Activated naive CD4-positive, alpha-beta T cell treated with anti-CD3 and anti-CD28 coated beads, Interleukin-2, amount 50 U/mL, for 24 hours (primary cell): ENCODE measurements at regions not wholly inside any gene's neighbourhood (a gene's known extent, or its start where the extent isn't known, plus 50 kb on each side); places are given as distances from the start of the nearest gene placed in this dataset.
"Not testable (repeated sequence)": the region's sequence is repeated elsewhere in the genome, so short reads cannot be mapped to it uniquely, and the experiment has no call there.

Experiments used
- H3K27ac Mint-ChIP-seq: one replicate; pipeline ENCODE4 v1.8.0; 2021; ENCODE audit warnings: mild to moderate bottlenecking, mixed read lengths
- H3K27me3 Mint-ChIP-seq: one replicate; pipeline ENCODE4 v1.8.0; 2021; ENCODE audit warnings: mixed read lengths
- H3K36me3 Mint-ChIP-seq: one replicate; pipeline ENCODE4 v1.8.0; 2021; ENCODE audit warnings: mixed read lengths
- H3K4me1 Mint-ChIP-seq: one replicate; pipeline ENCODE4 v1.8.0; 2021; ENCODE audit warnings: mixed read lengths
- H3K4me3 Mint-ChIP-seq: one replicate; pipeline ENCODE4 v1.8.0; 2021; ENCODE audit warnings: mild to moderate bottlenecking, mixed read lengths
- H3K9me3 Mint-ChIP-seq: one replicate; pipeline ENCODE4 v1.8.0; 2021; ENCODE audit warnings: mixed read lengths

DNA sequence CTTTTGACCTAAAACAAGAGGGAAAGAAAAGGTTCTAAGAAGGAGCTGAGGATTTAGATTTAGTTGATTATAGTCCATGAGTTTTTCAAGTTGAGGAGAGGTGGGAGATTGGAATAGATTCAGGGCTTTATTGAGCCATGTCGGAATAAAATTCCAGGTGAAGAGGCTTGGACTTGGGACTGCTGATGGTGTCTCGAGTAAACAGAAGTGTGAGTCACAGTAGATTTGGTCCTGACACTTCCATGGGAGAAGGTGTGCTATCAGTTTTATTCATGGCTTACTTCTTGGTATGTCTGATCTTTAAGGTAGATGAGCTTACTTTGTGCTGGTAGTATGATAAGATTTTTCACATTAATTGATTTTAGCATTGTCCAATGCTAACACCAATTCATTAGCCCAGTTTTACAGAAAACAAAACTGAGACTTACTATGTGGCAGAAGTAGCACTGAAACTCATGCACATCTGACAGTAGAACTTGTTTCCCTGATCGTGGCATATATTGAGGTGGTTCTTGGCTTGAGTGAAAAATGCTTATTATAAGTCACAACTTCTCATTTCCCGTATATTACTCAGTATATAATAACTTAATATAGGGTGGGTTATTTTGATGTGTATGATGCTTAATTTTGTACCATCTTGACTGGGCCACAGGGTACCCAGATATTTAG is 172.4 kb upstream of the IGF1 start:
- Mint-ChIP-seq H3K4me1 (no peaks in the 10 kb centered on the region), H3K36me3 (no peaks in the 10 kb centered on the region), H3K27me3 (no peaks in the 10 kb centered on the region), H3K9me3 (no peaks in the 10 kb centered on the region), H3K4me3 (no peak overlapping the region), H3K27ac (no peak overlapping the region)

DNA sequence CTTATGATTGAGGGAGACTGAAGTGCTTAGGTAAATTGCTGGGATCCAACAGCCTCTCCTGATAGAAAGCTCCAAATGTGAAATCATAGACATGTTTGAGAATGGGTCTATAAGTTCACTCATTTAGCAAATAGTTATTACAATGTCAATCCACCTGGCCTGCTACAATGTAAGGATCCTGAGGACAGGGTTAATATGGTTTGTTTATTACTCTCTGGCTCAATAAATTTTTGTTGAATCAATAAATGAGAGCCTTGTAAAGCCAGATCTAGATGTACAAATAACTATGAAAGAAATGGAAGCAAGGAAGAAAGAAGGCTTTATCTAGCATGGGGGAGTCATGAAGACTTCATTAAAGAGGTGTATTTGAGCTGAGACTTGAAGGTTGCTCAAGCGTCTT is 165.6 kb upstream of the IGF1 start:
- H3K27me3 Mint-ChIP-seq: no peaks in the 10 kb centered on the region
- H3K36me3 Mint-ChIP-seq: no peaks in the 10 kb centered on the region
- no peaks in the 10 kb centered on the region for H3K9me3 Mint-ChIP-seq
- no peaks in the 10 kb centered on the region for H3K4me1 Mint-ChIP-seq
- no peak overlapping the region for H3K4me3 Mint-ChIP-seq
- H3K27ac Mint-ChIP-seq: no peak overlapping the region

DNA sequence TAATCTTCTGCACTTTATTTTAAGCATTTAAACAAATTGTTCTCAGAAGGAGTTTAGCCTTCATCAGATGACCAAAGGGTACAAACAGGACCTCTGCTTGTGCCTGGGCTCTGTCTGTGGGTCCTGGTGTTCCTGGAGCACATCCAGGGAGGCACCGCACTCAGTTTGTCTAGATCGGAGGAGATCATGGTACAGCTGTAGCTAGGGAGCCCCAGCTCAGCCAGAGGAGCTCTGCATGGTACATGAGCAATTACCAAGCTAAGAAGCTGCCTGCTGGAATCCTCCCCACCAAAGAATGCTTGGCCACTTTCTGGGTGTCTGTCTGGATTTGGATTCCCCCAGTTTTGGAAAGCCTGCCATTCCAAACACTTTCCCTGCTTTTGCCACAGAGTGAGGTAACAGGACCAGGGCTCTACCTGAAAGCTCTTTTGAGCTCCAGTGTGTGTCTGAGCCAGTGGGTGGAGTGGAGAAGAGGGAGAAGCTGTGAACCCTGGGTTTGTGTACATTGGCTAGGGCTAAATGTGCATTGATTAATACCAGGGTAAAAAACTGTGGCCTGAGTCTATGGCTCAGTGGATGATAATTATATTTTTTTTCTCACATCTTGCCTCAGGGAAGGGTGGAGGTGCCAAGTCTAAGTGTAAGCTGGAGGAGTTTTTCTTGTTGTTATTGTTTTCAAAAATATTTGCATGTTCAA is 163.7 kb upstream of the IGF1 start:
- Mint-ChIP-seq H3K9me3 (no peaks in the 10 kb centered on the region), H3K4me3 (no peak overlapping the region), H3K27me3 (no peaks in the 10 kb centered on the region), H3K36me3 (no peaks in the 10 kb centered on the region), H3K4me1 (no peaks in the 10 kb centered on the region), H3K27ac (no peak overlapping the region)

DNA sequence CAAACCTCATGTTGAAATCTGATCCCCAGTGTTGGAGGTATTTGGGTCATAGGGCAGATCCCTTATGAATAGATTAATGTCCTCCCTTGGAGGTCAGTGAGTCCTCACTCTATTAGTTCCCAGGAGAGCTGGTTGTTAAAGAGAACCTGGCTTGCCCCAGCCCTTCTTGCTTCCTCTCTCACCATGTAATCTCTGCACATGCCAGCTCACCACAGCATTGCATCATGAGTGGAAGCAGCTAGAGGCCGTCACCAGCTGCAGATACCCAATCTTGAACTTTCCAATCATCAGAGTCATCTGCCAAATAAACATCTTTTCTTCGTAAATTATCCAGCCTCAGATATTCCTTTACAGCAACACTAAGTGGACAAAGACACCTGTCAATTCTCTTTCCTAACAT is 161.8 kb upstream of the IGF1 start:
- no peaks in the 10 kb centered on the region for H3K27me3 Mint-ChIP-seq
- H3K4me1 Mint-ChIP-seq: no peaks in the 10 kb centered on the region
- no peaks in the 10 kb centered on the region for H3K36me3 Mint-ChIP-seq
- no peak overlapping the region for H3K27ac Mint-ChIP-seq
- no peak overlapping the region for H3K4me3 Mint-ChIP-seq
- no peaks in the 10 kb centered on the region for H3K9me3 Mint-ChIP-seq

DNA sequence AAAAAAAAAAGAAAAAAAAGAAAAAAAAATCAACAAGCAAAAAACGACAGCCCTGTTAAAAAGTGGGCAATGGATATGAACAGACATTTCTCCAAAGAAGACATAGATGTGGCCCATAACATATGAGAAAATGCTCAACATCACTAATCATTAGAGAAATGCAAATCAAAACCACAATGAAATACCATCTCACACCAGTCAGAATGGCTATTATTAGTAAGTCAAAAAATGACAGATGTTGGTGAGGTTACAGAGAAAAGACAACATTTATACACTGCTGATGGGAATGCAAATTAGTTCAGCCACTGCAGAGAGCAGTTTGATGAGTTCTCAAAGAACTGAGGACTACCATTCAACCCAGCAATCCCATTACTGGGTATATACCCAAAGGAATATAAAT is 160.3 kb upstream of the IGF1 start:
- H3K36me3 Mint-ChIP-seq, H3K27ac Mint-ChIP-seq, H3K9me3 Mint-ChIP-seq, H3K4me3 Mint-ChIP-seq, H3K27me3 Mint-ChIP-seq, H3K4me1 Mint-ChIP-seq: not testable (repeated sequence)

DNA sequence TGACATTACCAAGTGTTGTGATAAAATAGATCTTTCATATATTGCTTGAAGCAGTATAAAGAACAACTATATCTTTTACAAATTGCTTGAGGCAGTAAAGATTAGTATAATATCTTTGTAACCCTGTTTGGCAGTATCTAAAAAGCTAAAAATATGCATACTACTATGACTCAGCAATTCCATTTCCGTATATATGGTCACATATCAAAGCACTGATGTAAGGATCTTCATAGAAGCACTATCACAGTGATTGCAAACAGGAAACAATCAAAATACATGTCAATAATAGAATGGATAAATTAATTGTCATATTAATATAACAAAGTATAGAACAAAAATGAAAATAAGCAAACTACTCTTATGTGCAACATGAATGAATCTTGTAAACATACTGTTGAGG is 158.4 kb upstream of the IGF1 start:
- Mint-ChIP-seq H3K4me3 (no peak overlapping the region), H3K4me1 (no peaks in the 10 kb centered on the region), H3K36me3 (no peaks in the 10 kb centered on the region), H3K27ac (no peak overlapping the region), H3K9me3 (no peaks in the 10 kb centered on the region), H3K27me3 (no peaks in the 10 kb centered on the region)

DNA sequence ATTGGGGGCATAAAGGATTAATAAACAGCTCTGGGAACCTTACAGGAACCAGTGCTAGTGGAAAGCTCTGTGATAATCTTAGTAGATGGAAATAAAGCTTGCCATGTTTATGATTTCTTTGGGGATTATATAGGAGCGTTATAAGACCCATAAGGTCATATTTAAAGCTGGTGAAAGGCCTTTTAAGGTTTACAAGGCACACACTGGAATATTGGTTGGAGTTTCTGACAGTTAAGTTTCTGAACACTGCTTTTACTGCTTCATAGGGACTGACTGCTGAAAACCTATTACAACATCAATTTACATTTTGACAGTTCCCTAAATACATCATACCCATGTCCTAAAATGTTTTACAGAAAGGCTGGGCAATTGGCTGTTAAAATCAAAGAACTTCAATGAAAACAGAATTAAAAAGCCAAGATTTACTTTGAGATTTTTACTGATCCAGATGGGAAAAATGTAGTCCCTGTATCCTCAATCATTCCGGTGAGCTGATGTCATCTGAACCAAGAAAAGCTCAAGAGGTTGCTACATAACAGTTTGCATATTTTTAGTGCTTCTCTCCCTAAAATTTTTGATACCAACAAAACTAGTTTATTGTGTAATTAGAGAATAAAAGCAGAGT is 153.7 kb upstream of the IGF1 start:
- Mint-ChIP-seq H3K4me1 (no peaks in the 10 kb centered on the region), H3K27ac (no peak overlapping the region), H3K27me3 (no peaks in the 10 kb centered on the region), H3K4me3 (no peak overlapping the region), H3K9me3 (no peaks in the 10 kb centered on the region), H3K36me3 (no peaks in the 10 kb centered on the region)

DNA sequence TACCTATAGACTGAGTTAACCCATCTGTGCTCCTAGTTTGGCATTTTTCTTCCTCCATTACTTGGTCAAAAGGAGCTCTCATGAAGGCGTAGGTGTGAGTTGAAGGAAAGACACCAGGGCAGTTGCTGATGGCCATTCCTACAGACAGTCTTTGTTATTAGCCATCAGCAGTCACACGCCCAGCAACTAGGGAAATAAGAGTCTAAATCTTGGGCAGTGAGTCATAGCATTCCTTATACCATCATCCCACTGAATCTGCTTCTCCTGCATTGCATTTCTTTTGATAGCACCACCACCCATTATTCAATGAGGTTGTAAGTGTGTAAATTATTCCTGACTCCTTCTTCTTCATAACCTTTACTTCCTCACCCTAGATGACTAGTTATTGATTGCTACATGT is 150.9 kb upstream of the IGF1 start:
- Mint-ChIP-seq H3K4me3 (no peak overlapping the region), H3K27me3 (no peaks in the 10 kb centered on the region), H3K9me3 (peaks cover 7% of the 10 kb centered on the region), H3K36me3 (no peaks in the 10 kb centered on the region), H3K27ac (no peak overlapping the region), H3K4me1 (no peaks in the 10 kb centered on the region)

DNA sequence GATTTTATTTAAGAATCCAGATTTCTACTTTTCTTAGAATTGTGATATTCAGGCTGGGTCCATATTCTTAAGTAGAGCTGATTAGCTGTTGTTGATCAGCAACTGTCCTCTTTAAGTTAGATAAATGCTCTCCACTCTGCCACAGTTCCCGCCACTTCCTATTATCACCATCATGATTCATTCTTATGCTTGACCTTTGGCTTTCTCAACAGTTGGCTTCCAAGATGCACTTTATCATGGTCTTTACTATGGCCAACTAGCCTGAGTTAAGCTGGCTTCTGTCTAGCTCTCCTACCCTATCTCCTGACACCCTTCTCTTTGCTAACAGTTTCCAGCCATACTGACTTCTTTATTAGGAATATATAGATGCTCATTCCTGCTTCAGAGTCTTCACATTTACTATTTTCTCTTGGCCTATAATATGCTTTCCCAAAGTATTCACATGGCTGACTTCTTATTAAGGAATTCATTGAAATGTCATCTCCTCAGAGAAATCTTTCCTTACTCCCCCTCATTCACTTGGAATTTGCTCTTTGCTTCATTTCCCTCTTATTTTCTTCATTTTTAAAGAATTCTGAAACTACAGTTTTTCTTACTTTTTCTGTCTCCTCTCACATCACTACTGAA is 149.0 kb upstream of the IGF1 start:
- no peaks in the 10 kb centered on the region for H3K36me3 Mint-ChIP-seq
- H3K4me3 Mint-ChIP-seq: no peak overlapping the region
- peaks cover 12% of the 10 kb centered on the region for H3K9me3 Mint-ChIP-seq
- no peak overlapping the region for H3K27ac Mint-ChIP-seq
- no peaks in the 10 kb centered on the region for H3K4me1 Mint-ChIP-seq
- no peaks in the 10 kb centered on the region for H3K27me3 Mint-ChIP-seq

DNA sequence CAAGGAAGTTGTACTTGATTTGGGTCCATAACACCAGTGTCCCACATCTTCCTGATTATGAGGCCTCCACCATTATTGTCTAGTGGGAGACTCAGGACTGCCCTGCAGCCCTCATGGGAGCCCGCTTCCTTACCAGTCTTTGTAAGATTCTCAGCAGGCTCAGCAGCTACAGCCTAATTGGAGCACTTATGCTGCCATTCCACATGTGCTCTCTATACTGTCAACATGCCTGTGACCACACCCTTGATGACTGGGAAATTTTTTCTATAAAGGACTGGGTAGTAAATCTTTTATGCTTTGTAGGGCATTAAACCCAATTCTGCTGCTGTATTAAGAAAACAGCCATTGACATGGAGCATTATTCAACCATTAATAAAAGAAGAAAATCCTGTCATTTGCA is 145.5 kb upstream of the IGF1 start:
- H3K4me3 Mint-ChIP-seq: no peak overlapping the region
- no peak overlapping the region for H3K27ac Mint-ChIP-seq
- H3K27me3 Mint-ChIP-seq: peaks cover 1% of the 10 kb centered on the region
- H3K9me3 Mint-ChIP-seq: peaks cover 12% of the 10 kb centered on the region
- H3K36me3 Mint-ChIP-seq: no peaks in the 10 kb centered on the region
- H3K4me1 Mint-ChIP-seq: no peaks in the 10 kb centered on the region

DNA sequence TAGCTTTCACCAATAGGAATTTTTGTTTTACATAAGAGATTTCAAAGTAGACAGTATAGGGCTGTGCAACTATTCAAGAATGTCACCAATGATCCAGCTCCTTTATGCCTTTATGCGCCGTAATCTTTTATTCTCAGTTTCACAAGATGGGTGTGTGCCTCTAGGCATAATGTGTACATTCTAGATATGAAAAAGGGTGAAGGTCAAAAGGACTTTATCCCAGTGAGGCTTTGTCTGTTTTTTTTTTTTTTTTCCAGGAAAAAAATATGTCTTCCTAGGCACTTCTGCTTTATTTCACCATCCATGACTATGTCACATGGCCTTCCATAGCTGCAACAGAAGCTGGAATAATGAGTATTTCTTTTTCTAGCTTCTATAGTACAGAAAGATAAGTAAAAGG is 142.3 kb upstream of the IGF1 start:
- H3K36me3 Mint-ChIP-seq: no peaks in the 10 kb centered on the region
- no peak overlapping the region for H3K27ac Mint-ChIP-seq
- H3K9me3 Mint-ChIP-seq: peaks cover 9% of the 10 kb centered on the region
- no peaks in the 10 kb centered on the region for H3K4me1 Mint-ChIP-seq
- H3K27me3 Mint-ChIP-seq: peaks cover 1% of the 10 kb centered on the region
- no peak overlapping the region for H3K4me3 Mint-ChIP-seq

DNA sequence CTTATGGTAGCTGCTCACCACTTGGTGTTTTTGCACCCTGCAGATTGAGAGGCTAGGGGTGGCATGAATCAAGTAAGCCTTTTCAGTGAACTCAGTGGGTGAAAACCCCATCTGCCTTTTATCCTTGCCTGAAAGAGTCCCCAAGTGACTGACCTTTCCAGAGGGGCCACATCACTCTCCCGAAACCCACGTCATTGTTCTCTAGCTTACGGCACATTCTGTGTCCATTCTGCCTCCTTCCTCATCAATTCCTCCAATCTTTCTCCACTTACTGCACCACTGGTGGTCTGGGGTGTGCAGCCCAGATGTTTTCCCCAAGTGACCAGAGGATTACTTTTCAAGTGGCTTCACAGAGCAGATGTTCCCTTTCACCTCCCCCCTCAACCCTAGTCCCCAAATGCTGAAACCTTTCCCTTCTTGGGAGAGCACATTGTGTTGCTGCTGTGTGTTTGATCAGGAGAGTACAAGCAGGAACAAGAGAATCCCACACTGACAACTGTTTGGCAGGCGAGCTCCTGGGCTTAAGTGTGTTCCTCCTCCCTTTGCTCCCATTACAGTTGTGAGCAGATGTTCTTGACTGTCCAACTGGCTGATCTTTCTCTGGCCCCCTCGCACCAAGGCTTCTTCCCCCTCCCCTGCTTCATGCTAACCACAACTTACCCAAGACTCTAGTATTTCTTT is 138.0 kb upstream of the IGF1 start:
- Mint-ChIP-seq H3K36me3 (no peaks in the 10 kb centered on the region), H3K27me3 (peaks cover 1% of the 10 kb centered on the region), H3K9me3 (peaks cover 3% of the 10 kb centered on the region), H3K4me3 (no peak overlapping the region), H3K4me1 (no peaks in the 10 kb centered on the region), H3K27ac (no peak overlapping the region)

DNA sequence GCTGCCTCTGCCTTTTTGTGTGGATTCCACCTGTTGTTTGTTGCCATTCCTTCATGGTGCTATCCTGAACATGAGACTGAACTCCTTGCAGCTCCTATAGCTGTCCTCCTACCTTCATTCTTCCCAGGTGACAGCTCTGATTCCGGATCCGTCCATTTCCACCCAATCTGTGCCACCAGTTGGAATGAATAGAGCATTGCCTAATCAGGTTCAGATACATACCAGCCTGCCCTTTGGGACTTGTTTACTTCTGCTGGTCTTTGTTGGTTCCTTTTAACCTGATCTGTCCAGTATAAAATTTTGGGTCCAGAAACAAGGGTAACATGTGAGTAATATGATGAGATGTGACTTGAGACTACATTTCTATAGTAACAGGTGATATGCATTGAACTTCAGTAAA is 136.3 kb upstream of the IGF1 start:
- Mint-ChIP-seq H3K4me1 (no peaks in the 10 kb centered on the region), H3K4me3 (no peak overlapping the region), H3K36me3 (no peaks in the 10 kb centered on the region), H3K27me3 (no peaks in the 10 kb centered on the region), H3K27ac (no peak overlapping the region), H3K9me3 (peaks cover 3% of the 10 kb centered on the region)

DNA sequence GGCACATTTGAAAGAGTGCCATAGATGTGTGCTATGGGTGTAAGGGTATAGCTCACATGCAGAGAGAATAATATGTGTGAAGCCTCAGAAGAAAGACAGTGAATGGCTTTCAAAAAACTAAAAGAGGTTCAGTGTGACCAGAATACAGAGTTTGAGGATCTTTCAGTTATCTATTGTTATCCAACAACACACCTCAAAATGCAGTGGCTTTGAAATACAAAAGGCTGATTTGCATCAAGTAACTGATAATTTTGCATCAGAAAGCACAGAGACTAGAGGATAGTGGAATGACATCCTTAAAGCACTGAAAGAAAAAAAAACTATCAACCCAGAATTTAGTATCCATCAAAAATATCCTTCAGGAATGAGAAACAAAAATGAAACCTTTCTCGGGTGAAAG is 131.6 kb upstream of the IGF1 start:
- Mint-ChIP-seq H3K4me1 (no peaks in the 10 kb centered on the region), H3K36me3 (no peaks in the 10 kb centered on the region), H3K4me3 (no peak overlapping the region), H3K27ac (no peak overlapping the region), H3K9me3 (no peaks in the 10 kb centered on the region), H3K27me3 (peaks cover 2% of the 10 kb centered on the region)

DNA sequence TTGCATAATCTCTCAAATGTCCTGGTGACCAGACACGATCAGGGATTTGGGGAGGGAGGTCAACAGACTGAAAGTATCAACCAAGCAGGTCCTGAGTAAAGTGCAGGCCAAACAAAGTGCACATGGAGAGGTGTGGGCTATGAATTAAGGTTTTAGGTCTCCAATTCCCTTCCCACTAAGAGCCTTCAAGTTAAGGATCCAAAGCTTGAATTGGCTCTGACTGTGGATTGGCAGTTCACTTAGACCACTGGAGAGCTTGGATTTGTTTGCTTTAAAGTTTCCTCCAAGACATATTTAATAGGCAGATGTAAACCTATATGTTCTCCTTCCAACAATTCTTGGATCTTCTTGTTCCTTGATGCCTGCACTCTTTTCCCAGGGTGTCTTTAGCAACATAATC is 129.6 kb upstream of the IGF1 start:
- Mint-ChIP-seq H3K27me3 (peaks cover 2% of the 10 kb centered on the region), H3K27ac (no peak overlapping the region), H3K4me1 (no peaks in the 10 kb centered on the region), H3K4me3 (no peak overlapping the region), H3K36me3 (no peaks in the 10 kb centered on the region), H3K9me3 (no peaks in the 10 kb centered on the region)

DNA sequence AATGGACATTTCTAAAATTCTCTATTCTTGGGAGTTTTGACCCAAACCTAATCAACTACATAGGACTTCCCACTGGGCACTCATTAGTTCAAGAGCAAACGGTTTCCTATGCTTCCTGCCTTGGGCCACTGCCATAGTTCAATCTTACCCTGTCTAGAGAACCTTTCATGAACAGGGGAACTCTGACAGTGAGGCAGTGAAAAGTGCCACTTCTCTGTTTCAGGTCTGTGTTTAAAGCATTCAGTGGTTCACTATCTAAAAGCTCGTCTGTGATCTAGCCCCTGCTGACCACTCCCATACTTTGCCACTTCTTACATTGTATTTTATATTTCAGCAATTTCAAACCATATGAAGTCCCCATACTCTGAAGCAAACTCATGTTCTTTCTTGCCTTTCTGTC is 122.7 kb upstream of the IGF1 start:
- no peak overlapping the region for H3K4me3 Mint-ChIP-seq
- H3K27me3 Mint-ChIP-seq: no peaks in the 10 kb centered on the region
- H3K27ac Mint-ChIP-seq: no peak overlapping the region
- no peaks in the 10 kb centered on the region for H3K9me3 Mint-ChIP-seq
- H3K36me3 Mint-ChIP-seq: no peaks in the 10 kb centered on the region
- H3K4me1 Mint-ChIP-seq: no peaks in the 10 kb centered on the region
